GM18870 (cell line): ENCODE measurements at regions not wholly inside any gene's neighbourhood (a gene's known extent, or its start where the extent isn't known, plus 50 kb on each side); places are given as distances from the start of the nearest gene placed in this dataset.
A peak's percentile ranks its signal among the peaks of the same experiment; 100 is the strongest.

Experiments
- ATAC-seq: cut with Tn5 transposase; IDR thresholded peaks from one replicate; pipeline ENCODE4 v1.9.1; 2021; ENCODE audit warnings: moderate library complexity; ENCODE audit not compliant: unreplicated experiment

GRCh38 chr5:103498800-103499551 lies 63.6 kb downstream of the NUDT12 start:
- ATAC-seq: no peak

- no peak for ATAC-seq
Observed at GRCh38 chr5:103498211-103498610, 64.4 kb downstream of the NUDT12 start.

GRCh38 chr5:103497781-103498180 lies 64.8 kb downstream of the NUDT12 start:
- no peak for ATAC-seq

- ATAC-seq: no peak
Observed at GRCh38 chr5:103490030-103490739, 72.4 kb downstream of the NUDT12 start.

- ATAC-seq: no peak
Observed at GRCh38 chr5:103489307-103489706, 73.3 kb downstream of the NUDT12 start.

- ATAC-seq: peak; percentile 73
Observed at GRCh38 chr5:103487822-103488493, 74.6 kb downstream of the NUDT12 start.

GRCh38 chr5:103487218-103487617 lies 75.4 kb downstream of the NUDT12 start:
- no peak for ATAC-seq

GRCh38 chr5:103486739-103487138 lies 75.8 kb downstream of the NUDT12 start:
- ATAC-seq: no peak

- no peak for ATAC-seq
Observed at GRCh38 chr5:103480246-103480645, 82.3 kb downstream of the NUDT12 start.

- ATAC-seq: no peak
Observed at GRCh38 chr5:103477678-103478077, 84.9 kb downstream of the NUDT12 start.

GRCh38 chr5:103476811-103477210 lies 85.8 kb downstream of the NUDT12 start:
- no peak for ATAC-seq

GRCh38 chr5:103475629-103476240 lies 86.9 kb downstream of the NUDT12 start:
- ATAC-seq: peak; percentile 59

- ATAC-seq: no peak
Observed at GRCh38 chr5:103474677-103475076, 87.9 kb downstream of the NUDT12 start.

- no peak for ATAC-seq
Observed at GRCh38 chr5:103473725-103474124, 88.9 kb downstream of the NUDT12 start.

GRCh38 chr5:103472830-103473229 lies 89.8 kb downstream of the NUDT12 start:
- ATAC-seq: no peak

- no peak for ATAC-seq
Observed at GRCh38 chr5:103472265-103472664, 90.3 kb downstream of the NUDT12 start.

GRCh38 chr5:103469288-103470040 lies 93.1 kb downstream of the NUDT12 start:
- ATAC-seq: no peak

- ATAC-seq: no peak
Observed at GRCh38 chr5:103467831-103468230, 94.8 kb downstream of the NUDT12 start.

GRCh38 chr5:103466495-103466894 lies 96.1 kb downstream of the NUDT12 start:
- ATAC-seq: no peak

- no peak for ATAC-seq
Observed at GRCh38 chr5:103465891-103466290, 96.7 kb downstream of the NUDT12 start.
